Activated CD4-positive, alpha-beta memory T cell treated with anti-CD3 and anti-CD28 coated beads for 36 hours (primary cell): ENCODE measurements at regions not wholly inside any gene's neighbourhood (a gene's known extent, or its start where the extent isn't known, plus 50 kb on each side); places are given as distances from the start of the nearest gene placed in this dataset.

ENCODE experiments used
- CTCF ChIA-PET: fragments of 350-600 bp; sonication (Branson Sonifier 250); formaldehyde crosslinking; loops from one replicate; lab custom pipeline; 2021; ENCODE audit warnings: antibody characterized with exemption, inconsistent platforms; lab: Charles Lee
- POLR2A ChIA-PET: fragments of 350-600 bp; sonication (Branson Sonifier 250); formaldehyde crosslinking; loops from one replicate; lab custom pipeline; 2021; ENCODE audit warnings: antibody characterized with exemption; lab: Charles Lee
- DNase-seq: peaks from one replicate; pipeline ENCODE4 v3.0.0-alpha.2; 2020
- H3K27ac Mint-ChIP-seq: one replicate; pipeline ENCODE4 v1.8.0; 2021; ENCODE audit warnings: mixed read lengths
- H3K27me3 Mint-ChIP-seq: one replicate; pipeline ENCODE4 v1.8.0; 2021; ENCODE audit warnings: mixed read lengths
- H3K36me3 Mint-ChIP-seq: one replicate; pipeline ENCODE4 v1.8.0; 2021; ENCODE audit warnings: mixed read lengths
- H3K4me1 Mint-ChIP-seq: one replicate; pipeline ENCODE4 v1.8.0; 2021; ENCODE audit warnings: low read depth, mixed read lengths
- H3K4me3 Mint-ChIP-seq: one replicate; pipeline ENCODE4 v1.8.0; 2021; ENCODE audit warnings: mild to moderate bottlenecking, mixed read lengths
- H3K9me3 Mint-ChIP-seq: one replicate; pipeline ENCODE4 v1.8.0; 2021; ENCODE audit warnings: mixed read lengths
- intact Hi-C: fragments of 100-400 bp; cut with micrococcal nuclease; formaldehyde crosslinking; loops from one replicate; pipeline ENCODE4 v1.15.1; 2023

DNA sequence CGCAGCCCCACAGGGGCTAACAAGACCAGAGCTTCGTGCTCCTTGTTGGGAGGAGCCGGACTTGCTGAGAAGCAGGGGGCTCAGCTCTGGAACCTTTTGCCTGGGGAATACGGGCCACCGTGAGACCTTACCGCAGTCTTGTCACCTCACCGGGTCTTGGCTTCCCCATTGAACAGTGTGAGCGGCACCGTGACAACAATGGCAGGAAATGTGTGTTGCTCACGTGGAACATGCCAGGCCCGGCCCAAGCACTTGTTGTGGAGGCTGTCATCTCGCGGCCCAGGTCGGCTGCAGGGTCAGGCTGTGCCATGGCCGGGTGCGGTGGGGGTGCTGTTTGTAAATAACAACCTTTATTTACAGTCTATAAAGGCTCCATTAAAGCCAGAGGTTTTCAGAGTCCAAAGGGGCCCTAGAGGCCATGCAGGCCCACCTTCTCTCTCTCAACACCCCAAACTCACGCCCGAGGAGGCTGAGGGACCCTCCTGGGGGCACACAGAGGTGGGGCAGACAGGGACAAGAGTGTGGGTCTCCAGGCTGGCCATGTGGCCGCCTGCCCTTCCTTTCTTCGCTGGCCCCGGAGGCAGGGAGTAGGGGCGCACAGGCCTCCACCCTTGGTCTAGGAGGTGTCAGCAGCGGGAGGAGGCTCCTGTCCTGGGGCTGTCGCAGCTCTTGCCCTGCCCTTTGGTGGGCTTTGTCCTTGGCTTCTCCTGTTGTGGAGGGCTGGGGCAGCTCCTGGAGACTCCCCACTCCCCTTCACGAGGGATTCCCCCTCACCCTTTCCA lies 79.7 kb downstream of the TSPAN17 start:
- ChIA-PET POLR2A (no interaction called here), CTCF (no interaction called here)
- peaks cover 7% of the 10 kb centered on the region for H3K9me3 Mint-ChIP-seq
- H3K4me3 Mint-ChIP-seq, result no peak overlapping the region
- intact Hi-C loops, result no loop called here
- H3K27ac Mint-ChIP-seq, result no peak overlapping the region
- peaks cover 24% of the 10 kb centered on the region for H3K27me3 Mint-ChIP-seq
- peaks cover 11% of the 10 kb centered on the region for H3K4me1 Mint-ChIP-seq
- no peak for DNase-seq
- H3K36me3 Mint-ChIP-seq, result no peaks in the 10 kb centered on the region

DNA sequence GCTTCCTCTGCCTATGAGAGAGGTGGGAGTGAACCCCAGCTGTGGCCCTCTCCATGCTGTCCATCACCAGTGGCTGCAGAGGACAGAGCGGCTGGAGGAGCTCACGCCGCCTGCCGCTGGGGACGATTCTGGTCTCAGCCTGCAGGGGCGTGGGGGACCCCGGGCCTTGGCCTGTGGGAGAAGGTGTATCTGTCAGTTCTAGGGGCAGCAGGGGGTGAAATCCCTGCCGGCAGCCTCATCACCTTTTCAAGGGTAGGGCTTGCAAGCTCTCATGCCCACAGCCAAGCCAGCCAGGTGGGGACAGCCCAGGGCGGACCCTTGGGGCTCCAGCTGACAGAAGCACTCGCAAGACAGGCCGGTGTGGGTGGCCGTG lies 80.2 kb downstream of the TSPAN17 start:
- H3K4me3 Mint-ChIP-seq, result no peak overlapping the region
- POLR2A ChIA-PET, result no interaction called here
- H3K9me3 Mint-ChIP-seq, result peaks cover 7% of the 10 kb centered on the region
- CTCF ChIA-PET, result no interaction called here
- intact Hi-C loops, result no loop called here
- H3K36me3 Mint-ChIP-seq, result no peaks in the 10 kb centered on the region
- H3K27me3 Mint-ChIP-seq, result peaks cover 26% of the 10 kb centered on the region
- H3K27ac Mint-ChIP-seq, result no peak overlapping the region
- no peak for DNase-seq
- H3K4me1 Mint-ChIP-seq, result peaks cover 11% of the 10 kb centered on the region

- intact Hi-C loops, result no loop called here
- Mint-ChIP-seq H3K27me3 (peaks cover 28% of the 10 kb centered on the region), H3K4me3 (no peak overlapping the region), H3K4me1 (peaks cover 7% of the 10 kb centered on the region), H3K9me3 (peaks cover 7% of the 10 kb centered on the region), H3K27ac (no peak overlapping the region), H3K36me3 (no peaks in the 10 kb centered on the region)
- no peak for DNase-seq
- ChIA-PET POLR2A (no interaction called here), CTCF (no interaction called here)
Observed at GRCh38 chr5:176727983-176728675, 80.8 kb downstream of the TSPAN17 start.

- ChIA-PET POLR2A (no interaction called here), CTCF (interaction anchor here (1.3 kb wide), 1 partner anchor 68 kb away, joined by 3 read pairs; no protein-coding TSS in a partner anchor)
- intact Hi-C loops, result no loop called here
- peaks cover 7% of the 10 kb centered on the region for H3K9me3 Mint-ChIP-seq
- H3K4me1 Mint-ChIP-seq, result peaks cover 3% of the 10 kb centered on the region
- H3K27me3 Mint-ChIP-seq, result peaks cover 33% of the 10 kb centered on the region
- H3K27ac Mint-ChIP-seq, result no peak overlapping the region
- no peaks in the 10 kb centered on the region for H3K36me3 Mint-ChIP-seq
- DNase-seq, result no peak
- no peak overlapping the region for H3K4me3 Mint-ChIP-seq
Observed at GRCh38 chr5:176728831-176729251, 81.5 kb upstream of the UNC5A start.

DNA sequence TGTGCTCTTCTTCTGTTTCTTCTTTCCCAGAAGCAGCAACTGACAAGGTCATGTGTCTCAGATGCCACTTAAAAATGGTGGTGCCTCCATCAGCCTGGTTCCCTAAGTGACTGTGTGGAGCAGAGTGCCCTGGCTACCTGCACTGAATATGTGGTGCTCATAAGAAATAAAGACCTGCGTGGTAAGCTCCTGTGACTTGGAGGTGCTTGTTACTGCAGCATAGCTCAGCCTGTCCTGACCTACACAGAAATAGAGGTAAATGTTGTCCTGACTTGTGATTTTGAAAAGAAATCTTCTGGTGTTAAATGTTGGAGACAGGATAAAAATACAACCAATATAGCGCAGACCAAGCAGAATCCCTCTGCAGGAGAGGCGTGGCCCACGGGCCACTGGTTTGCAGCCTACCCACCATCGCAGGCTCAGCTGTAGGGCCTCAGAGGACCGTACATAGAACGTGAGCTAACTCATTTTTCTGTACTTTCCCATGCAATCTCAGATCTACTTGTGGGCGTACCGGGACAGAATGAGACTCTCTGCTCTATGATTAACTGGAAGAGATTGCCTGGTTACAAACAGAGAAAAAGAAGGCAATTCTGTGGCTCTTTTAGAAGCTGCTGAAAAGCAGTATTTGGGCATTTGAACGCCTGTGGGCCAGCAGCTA lies 79.4 kb upstream of the UNC5A start:
- no peaks in the 10 kb centered on the region for H3K4me1 Mint-ChIP-seq

DNA sequence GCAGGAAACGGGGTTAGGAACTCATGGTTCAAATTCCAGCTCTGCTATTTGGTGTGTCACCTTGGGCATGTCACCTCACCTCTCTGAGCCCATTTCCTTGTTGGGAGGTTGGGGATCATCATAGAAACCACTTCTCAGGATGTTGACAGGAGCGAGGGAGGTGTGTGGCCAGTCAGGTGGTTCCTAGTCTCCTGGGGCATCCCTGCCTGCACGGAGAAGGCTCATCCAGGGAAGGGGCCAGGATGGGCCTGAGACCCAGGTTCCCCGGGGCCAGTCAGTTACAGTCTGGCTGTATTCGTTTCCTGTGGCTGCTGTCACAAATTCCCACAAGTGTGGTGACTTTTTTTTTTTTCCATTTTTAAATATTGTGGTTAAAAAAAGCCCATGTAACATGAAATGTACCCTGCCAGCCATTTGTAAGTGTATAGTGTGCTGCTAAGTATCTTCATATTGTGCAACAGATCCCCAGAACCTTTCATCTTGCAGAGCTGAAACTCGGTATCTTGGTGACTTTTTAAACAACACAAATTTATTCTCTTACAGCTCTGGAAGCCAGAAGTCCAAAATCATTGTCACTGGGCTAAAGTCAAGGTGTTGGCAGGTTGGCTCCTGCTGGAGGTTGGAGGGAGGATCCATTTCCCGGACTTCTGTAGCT lies 78.7 kb upstream of the UNC5A start:
- intact Hi-C loops, result no loop called here
- no peak overlapping the region for H3K27ac Mint-ChIP-seq
- H3K4me3 Mint-ChIP-seq, result no peak overlapping the region
- POLR2A ChIA-PET, result no interaction called here
- no peaks in the 10 kb centered on the region for H3K36me3 Mint-ChIP-seq
- H3K4me1 Mint-ChIP-seq, result no peaks in the 10 kb centered on the region
- H3K9me3 Mint-ChIP-seq, result peaks cover 7% of the 10 kb centered on the region
- DNase-seq, result no peak
- peaks cover 27% of the 10 kb centered on the region for H3K27me3 Mint-ChIP-seq
- CTCF ChIA-PET, result interaction anchor here (1.0 kb wide), 1 partner anchor 71 kb away, joined by 3 read pairs; no protein-coding TSS in a partner anchor

More for the DNA sequence above, 79.4 kb upstream of the UNC5A start:
- no peaks in the 10 kb centered on the region for H3K36me3 Mint-ChIP-seq
- no peak for DNase-seq
- H3K27ac Mint-ChIP-seq, result no peak overlapping the region
- ChIA-PET POLR2A (no interaction called here), CTCF (interaction anchor here (0.6 to 1.0 kb wide), 2 partner anchors 28 to 70 kb away, joined by 3 read pairs; no protein-coding TSS in a partner anchor)
- H3K4me3 Mint-ChIP-seq, result no peak overlapping the region
- H3K9me3 Mint-ChIP-seq, result peaks cover 7% of the 10 kb centered on the region
- H3K27me3 Mint-ChIP-seq, result peaks cover 30% of the 10 kb centered on the region
- intact Hi-C loops, result no loop called here

GRCh38 chr5:176732306-176732705 lies 78.1 kb upstream of the UNC5A start:
- Mint-ChIP-seq H3K9me3 (peaks cover 7% of the 10 kb centered on the region), H3K27ac (no peak overlapping the region), H3K36me3 (no peaks in the 10 kb centered on the region), H3K4me3 (no peak overlapping the region), H3K27me3 (peaks cover 28% of the 10 kb centered on the region), H3K4me1 (no peaks in the 10 kb centered on the region)
- intact Hi-C loops, result no loop called here
- ChIA-PET POLR2A (no interaction called here), CTCF (no interaction called here)
- DNase-seq, result no peak

DNA sequence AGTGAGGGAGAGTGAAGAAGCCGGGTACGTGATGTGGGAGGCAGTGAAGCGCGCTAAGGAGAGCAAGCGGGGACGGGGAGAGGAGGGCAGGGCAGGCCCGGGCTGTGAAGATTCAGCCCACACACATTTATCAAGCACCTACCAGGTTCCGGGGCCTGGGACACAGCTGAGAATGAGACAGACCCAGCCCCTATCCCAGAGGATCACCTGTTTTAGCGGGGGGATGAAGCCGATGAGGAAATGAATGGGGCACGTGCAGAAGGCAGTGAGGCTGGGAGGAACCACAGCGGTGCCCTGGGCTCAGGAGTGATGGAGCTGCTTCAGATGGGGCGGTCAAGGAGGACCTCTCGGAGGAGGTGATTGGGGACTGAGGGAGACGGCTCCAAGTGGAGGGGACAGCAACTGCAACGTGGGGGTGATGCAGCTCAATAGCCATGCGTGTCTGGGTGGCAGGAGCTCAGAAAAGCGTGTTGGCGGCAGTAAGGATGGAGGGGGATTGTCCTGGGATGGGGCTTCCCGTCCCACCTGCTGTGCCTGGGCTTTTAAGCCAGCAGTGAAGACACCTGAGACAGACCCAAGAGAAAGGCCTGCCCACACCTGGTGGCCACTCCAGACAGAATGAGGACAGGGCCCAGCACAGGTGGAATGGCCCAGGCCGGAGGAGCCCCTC lies 77.5 kb upstream of the UNC5A start:
- Mint-ChIP-seq H3K9me3 (peaks cover 7% of the 10 kb centered on the region), H3K4me1 (no peaks in the 10 kb centered on the region), H3K27ac (no peak overlapping the region), H3K36me3 (no peaks in the 10 kb centered on the region), H3K27me3 (peaks cover 29% of the 10 kb centered on the region), H3K4me3 (no peak overlapping the region)
- CTCF ChIA-PET, result no interaction called here
- POLR2A ChIA-PET, result no interaction called here
- intact Hi-C loops, result no loop called here
- no peak for DNase-seq

- ChIA-PET CTCF (no interaction called here), POLR2A (interaction anchor here (0.6 kb wide), 1 partner anchor 625 kb away, joined by 5 read pairs; no protein-coding TSS in a partner anchor)
- no peak overlapping the region for H3K27ac Mint-ChIP-seq
- H3K4me1 Mint-ChIP-seq, result no peaks in the 10 kb centered on the region
- no peak overlapping the region for H3K4me3 Mint-ChIP-seq
- H3K9me3 Mint-ChIP-seq, result peaks cover 7% of the 10 kb centered on the region
- H3K27me3 Mint-ChIP-seq, result peaks cover 31% of the 10 kb centered on the region
- no peaks in the 10 kb centered on the region for H3K36me3 Mint-ChIP-seq
- intact Hi-C loops, result no loop called here
- DNase-seq, result no peak
Observed at GRCh38 chr5:176733406-176734262, 76.7 kb upstream of the UNC5A start.

GRCh38 chr5:176734756-176735342 lies 75.5 kb upstream of the UNC5A start:
- Mint-ChIP-seq H3K27me3 (peaks cover 32% of the 10 kb centered on the region), H3K4me1 (no peaks in the 10 kb centered on the region), H3K27ac (no peak overlapping the region), H3K4me3 (no peak overlapping the region), H3K36me3 (no peaks in the 10 kb centered on the region), H3K9me3 (peaks cover 7% of the 10 kb centered on the region)
- POLR2A ChIA-PET, result no interaction called here
- intact Hi-C loops, result no loop called here
- CTCF ChIA-PET, result no interaction called here
- peak; percentile 3 for DNase-seq
